NT2/D1 (cell line): ENCODE measurements at regions not wholly inside any gene's neighbourhood (a gene's known extent, or its start where the extent isn't known, plus 50 kb on each side); places are given as distances from the start of the nearest gene placed in this dataset.

ENCODE experiments used
- SUZ12 ChIP-seq: IDR thresholded peaks from 2 replicates; pipeline ENCODE4 v1.6.1; 2011; ENCODE audit not compliant: insufficient read length, insufficient read depth; ENCODE audit errors: extremely low read depth
- ZNF274 ChIP-seq: IDR thresholded peaks from 2 replicates; pipeline ENCODE4 v1.6.1; 2011; ENCODE audit warnings: mild to moderate bottlenecking, low read depth, low read length

DNA sequence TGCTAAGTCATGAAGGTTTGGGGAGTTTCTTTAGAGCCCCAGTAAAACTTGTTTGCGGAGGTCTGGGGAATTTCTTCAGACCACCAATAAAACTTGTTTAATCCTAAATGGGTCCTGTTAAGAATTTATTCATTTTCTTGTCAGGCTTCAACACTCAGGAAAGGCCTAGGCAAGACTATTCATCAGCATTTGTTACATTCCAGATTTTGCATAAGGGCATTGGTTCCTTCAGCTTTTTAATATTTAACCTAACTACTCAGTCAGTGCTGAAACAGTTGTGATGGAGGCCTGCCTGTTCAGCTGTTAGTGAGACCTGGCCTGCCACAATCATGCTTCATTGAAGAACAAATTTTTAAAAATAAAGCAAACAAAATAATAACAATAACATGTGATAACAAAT lies 954.2 kb upstream of the SEMA6D start:
- no peak for TF ChIP-seq ZNF274
- no peak for TF ChIP-seq SUZ12
